GM06990 (cell line): ENCODE measurements at regions not wholly inside any gene's neighbourhood (a gene's known extent, or its start where the extent isn't known, plus 50 kb on each side); places are given as distances from the start of the nearest gene placed in this dataset.

Experiments
- DNase-seq: peaks from one replicate; pipeline ENCODE4 v3.0.0-alpha.2; 2011; ENCODE audit not compliant: insufficient read length; ENCODE audit errors: extremely low read depth
- H3K27me3 ChIP-seq: replicated peaks from 2 replicates; pipeline ENCODE4 v1.6.0; 2011; ENCODE audit warnings: low read length; ENCODE audit not compliant: control insufficient read depth, insufficient read depth
- H3K36me3 ChIP-seq: 2 replicates; pipeline ENCODE4 v1.5.1; 2011; ENCODE audit warnings: low read length; ENCODE audit not compliant: control insufficient read depth, insufficient read depth
- H3K4me3 ChIP-seq: replicated peaks from 2 replicates; pipeline ENCODE4 v1.5.1; 2011; ENCODE audit warnings: low read depth, mild to moderate bottlenecking, control low read depth, low read length
- TF ChIP-seq, protein P1 (sequence below): IDR thresholded peaks from 2 replicates; pipeline ENCODE4 v1.5.1; 2011; ENCODE audit warnings: low read length, control low read depth, mild to moderate bottlenecking, inconsistent platforms; ENCODE audit not compliant: insufficient read depth, poor library complexity, severe bottlenecking

DNA sequence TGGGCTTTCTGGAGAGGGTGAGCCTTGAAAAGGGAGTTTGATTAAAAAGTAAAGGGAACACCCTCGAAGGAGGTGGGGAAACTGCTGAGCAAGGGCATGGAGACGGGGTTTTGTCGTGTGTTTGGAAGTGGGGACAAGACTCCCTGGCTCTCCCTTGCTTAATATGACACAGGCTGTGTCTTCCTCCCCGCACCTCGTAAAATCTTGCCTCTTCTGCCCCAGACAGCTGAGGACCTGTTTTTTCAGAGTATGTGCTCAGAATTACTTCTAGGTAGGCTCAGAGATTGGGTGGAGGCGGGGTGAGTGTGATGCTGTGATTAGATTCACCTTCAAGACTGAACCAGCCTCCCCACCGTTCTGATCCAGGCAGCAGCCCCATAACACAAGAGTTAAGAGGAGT, 244.4 kb upstream of the TLE3 start:
- Histone ChIP-seq H3K4me3 (no peak overlapping the region), H3K27me3 (no peaks in the 10 kb centered on the region), H3K36me3 (no peaks in the 10 kb centered on the region)
- TF ChIP-seq, protein P1, sequence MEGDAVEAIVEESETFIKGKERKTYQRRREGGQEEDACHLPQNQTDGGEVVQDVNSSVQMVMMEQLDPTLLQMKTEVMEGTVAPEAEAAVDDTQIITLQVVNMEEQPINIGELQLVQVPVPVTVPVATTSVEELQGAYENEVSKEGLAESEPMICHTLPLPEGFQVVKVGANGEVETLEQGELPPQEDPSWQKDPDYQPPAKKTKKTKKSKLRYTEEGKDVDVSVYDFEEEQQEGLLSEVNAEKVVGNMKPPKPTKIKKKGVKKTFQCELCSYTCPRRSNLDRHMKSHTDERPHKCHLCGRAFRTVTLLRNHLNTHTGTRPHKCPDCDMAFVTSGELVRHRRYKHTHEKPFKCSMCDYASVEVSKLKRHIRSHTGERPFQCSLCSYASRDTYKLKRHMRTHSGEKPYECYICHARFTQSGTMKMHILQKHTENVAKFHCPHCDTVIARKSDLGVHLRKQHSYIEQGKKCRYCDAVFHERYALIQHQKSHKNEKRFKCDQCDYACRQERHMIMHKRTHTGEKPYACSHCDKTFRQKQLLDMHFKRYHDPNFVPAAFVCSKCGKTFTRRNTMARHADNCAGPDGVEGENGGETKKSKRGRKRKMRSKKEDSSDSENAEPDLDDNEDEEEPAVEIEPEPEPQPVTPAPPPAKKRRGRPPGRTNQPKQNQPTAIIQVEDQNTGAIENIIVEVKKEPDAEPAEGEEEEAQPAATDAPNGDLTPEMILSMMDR, result no peak
- no peak for DNase-seq

DNA sequence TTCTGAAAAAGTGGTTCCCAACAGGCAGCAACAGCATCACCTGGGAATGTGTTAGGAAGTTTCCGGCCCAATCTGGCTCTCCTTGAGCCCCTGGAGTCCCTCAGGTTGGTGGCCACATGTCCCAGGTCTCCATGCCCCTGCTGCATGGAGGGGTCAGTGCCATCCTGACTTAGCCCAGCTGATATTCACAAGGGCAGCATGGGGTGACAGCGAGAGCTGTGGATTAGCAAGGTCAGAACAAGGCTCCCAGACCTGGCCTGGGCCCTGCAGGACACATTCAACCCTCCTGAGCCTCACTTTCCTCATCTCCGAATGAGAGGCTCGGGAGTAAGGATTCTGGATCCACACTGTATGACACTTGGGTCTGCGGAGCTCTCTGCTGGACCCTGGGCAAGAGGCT, 243.8 kb upstream of the TLE3 start:
- TF ChIP-seq, protein P1, result no peak
- H3K27me3 ChIP-seq, result no peaks in the 10 kb centered on the region

DNA sequence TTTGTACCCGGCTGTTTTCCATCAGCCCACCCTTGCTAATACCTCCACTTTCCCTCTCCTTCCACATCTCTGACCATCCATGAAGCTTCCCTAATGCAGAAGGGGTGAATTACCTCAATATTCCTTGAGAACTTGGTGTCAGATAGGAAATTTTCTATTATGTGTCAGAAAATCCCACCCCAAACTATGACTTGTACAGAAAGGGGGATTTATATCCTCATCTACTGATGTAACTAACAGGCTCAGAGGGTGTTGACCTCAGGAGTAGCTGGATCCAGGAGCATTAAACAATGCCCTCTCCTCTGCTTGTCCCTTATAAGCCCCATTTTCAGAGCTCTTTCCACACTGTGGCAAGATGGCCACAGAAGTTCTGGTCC, 242.8 kb upstream of the TLE3 start:
- DNase-seq, result no peak
- H3K4me3 ChIP-seq, result no peak overlapping the region
- no peaks in the 10 kb centered on the region for H3K27me3 ChIP-seq
- no peaks in the 10 kb centered on the region for H3K36me3 ChIP-seq
- TF ChIP-seq, protein P1, result no peak

More for the DNA sequence above, 243.8 kb upstream of the TLE3 start:
- Histone ChIP-seq H3K4me3 (no peak overlapping the region), H3K36me3 (no peaks in the 10 kb centered on the region)
- DNase-seq, result no peak

DNA sequence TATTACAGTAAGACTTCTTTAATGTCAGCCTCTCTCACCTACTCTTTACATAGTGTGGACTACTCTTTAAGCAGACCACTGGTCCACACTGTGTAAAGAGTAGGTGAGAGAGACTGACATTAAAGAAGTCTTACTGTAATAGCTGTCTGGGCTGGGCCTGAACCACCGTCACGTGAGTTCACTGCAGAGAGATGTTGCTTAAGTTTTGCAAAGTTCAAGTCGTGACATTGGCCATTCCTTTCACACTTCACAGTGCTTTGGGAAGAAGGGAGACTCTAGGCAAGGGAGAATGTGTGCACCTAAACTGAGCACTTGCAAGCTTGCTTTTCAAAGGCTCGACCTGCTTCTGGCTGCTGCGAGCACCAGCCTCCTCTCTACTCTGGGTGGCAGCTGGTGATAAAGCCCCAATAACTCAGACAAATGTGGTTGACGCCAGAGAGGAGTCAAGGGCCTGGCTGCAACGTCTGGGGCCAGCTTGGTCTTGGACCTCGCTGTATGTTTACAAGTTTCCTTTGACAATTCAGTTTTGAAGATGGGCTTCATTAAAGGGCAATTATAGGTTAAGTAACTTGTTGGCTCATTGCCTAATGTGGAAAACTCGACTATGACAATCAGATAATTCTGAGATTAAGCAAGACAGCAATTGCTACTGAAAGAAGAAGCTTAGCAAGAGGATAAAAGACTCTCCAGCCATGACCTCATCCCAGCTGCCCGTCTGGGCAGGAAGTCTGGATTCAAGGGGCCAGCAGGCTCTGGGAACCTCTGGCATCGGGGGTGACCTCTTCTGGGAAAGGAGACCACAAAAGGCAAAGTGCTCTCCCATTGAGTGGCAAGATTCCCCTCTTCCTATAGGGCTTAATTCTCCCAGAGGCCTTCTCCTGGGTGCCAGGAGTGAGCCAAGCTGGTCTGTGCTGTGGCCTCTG, 242.1 kb upstream of the TLE3 start:
- Histone ChIP-seq H3K36me3 (no peaks in the 10 kb centered on the region), H3K27me3 (no peaks in the 10 kb centered on the region), H3K4me3 (no peak overlapping the region)
- no peak for DNase-seq
- TF ChIP-seq, protein P1, result no peak

DNA sequence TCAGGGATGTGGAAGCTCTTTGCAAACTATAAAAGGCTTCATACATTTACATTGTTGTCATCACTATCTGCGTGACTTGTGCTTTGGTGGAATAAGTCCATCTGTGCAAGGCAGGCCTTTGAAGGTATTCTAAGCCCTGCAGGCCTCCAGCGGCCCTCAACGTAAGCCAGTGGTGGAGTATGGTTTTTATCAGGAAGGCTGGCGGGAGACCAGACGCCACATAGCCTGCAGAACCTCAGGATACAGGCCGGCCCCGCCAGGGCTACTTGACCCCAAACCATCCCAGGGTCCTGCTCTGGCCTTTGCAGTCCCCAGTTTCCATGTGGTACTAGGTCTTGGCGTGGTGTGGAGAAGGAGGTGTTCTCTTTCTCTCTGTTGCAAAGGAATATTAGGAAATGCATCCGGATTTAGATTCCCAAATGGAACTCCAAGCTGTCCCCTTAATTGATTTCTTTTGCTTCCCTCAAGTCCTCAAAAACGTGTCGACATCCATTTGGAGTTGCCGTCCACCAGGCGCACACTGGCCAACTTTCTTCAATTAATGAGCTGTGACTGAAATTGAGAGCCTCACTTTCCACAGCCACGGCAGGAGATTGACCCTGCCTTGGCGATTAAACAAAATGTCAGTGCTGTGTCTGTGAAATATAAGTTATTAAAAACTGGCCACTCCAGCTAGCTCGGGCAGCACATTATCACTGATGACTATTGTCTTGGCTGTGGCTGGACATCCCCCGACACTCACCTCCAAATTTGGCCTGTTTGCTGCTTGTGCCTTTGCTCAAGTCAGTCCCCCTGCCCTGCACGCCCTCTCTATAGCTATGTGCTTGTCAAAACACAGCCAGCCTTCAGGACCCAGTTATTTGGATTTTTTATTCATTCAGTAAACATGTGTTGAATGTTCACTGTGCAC, 239.8 kb upstream of the TLE3 start:
- H3K4me3 ChIP-seq, result no peak overlapping the region
- no peaks in the 10 kb centered on the region for H3K36me3 ChIP-seq
- DNase-seq, result no peak
- H3K27me3 ChIP-seq, result no peaks in the 10 kb centered on the region
- TF ChIP-seq, protein P1, result no peak
